GM12878 (cell line): ENCODE measurements at regions not wholly inside any gene's neighbourhood (a gene's known extent, or its start where the extent isn't known, plus 50 kb on each side); places are given as distances from the start of the nearest gene placed in this dataset.

ENCODE experiments used
- ATF7 ChIP-seq: fragments of 450-650 bp; IDR thresholded peaks from 2 replicates; pipeline ENCODE4 v1.6.1; 2016; ENCODE audit warnings: low read depth, mild to moderate bottlenecking
- PRDM15 ChIP-seq: fragments of 450-650 bp; formaldehyde crosslinking; IDR thresholded peaks from 2 replicates; pipeline ENCODE4 v1.4.0; 2020; ENCODE audit warnings: mild to moderate bottlenecking, moderate library complexity

GRCh38 chr11:71109186-71109585, 143.2 kb downstream of the SHANK2 start:
- no peak for TF ChIP-seq PRDM15 (CRISPR knock-in tag)
- TF ChIP-seq ATF7, result no peak
